HCT116 (cell line): ENCODE measurements at regions not wholly inside any gene's neighbourhood (a gene's known extent, or its start where the extent isn't known, plus 50 kb on each side); places are given as distances from the start of the nearest gene placed in this dataset.

Experiments
- CEBPB ChIP-seq: IDR thresholded peaks from 2 replicates; pipeline ENCODE4 v1.6.1; 2012; ENCODE audit warnings: low read depth
- CTCF ChIP-seq, 3 experiments: fragments of 200-600 bp in 1 of 3; sonication (generic) in 1 of 3; IDR thresholded peaks in 2 of 3; conservative IDR thresholded peaks in 1 of 3; 2 replicates each; pipeline ENCODE4 v1.5.1; 2012 to 2017; ENCODE audit warnings: low read depth in 2 of 3, low read length in 2 of 3, antibody characterized with exemption in 1 of 3, borderline replicate concordance in 1 of 3, control low read depth in 1 of 3, mild to moderate bottlenecking in 1 of 3, mixed read lengths in 1 of 3, mixed run types in 1 of 3, moderate library complexity in 1 of 3; ENCODE audit not compliant: insufficient read depth in 1 of 3
- EZH2 ChIP-seq: fragments of 200-600 bp; sonication (generic); IDR thresholded peaks from 2 replicates; pipeline ENCODE4 v1.6.1; 2017; ENCODE audit warnings: antibody characterized with exemption, mixed run types
- POLR2A ChIP-seq: IDR thresholded peaks from 2 replicates; pipeline ENCODE4 v1.7.0; 2011; ENCODE audit warnings: borderline replicate concordance; ENCODE audit not compliant: insufficient read depth, insufficient read length; ENCODE audit errors: extremely low read depth
- POLR2AphosphoS5 ChIP-seq: IDR thresholded peaks from 2 replicates; pipeline ENCODE4 v1.6.1; 2011; ENCODE audit warnings: mild to moderate bottlenecking, low read depth, low read length, moderate library complexity
- ZNF274 ChIP-seq: fragments of 200-500 bp; sonication (Bioruptor generic); IDR thresholded peaks from 2 replicates; pipeline ENCODE4 v1.6.1; 2014; ENCODE audit warnings: mild to moderate bottlenecking, low read depth, low read length, inconsistent platforms
- TF ChIP-seq, protein P1 (sequence below): IDR thresholded peaks from 2 replicates; pipeline ENCODE4 v1.6.1; 2012; ENCODE audit warnings: low read depth

- TF ChIP-seq CTCF (IDR thresholded peaks at IDR 0.05 in 2 of 3, conservative IDR thresholded peaks at IDR 0.05 in 1 of 3; ENCODE audit: borderline replicate concordance in 1 of 3, insufficient read depth in 1 of 3, low read depth in 2 of 3, low read length in 2 of 3) (no peak), CEBPB (no peak), ZNF274 (no peak), POLR2AphosphoS5 (no peak), POLR2A (no peak), EZH2 (no peak)
- TF ChIP-seq, protein P1, sequence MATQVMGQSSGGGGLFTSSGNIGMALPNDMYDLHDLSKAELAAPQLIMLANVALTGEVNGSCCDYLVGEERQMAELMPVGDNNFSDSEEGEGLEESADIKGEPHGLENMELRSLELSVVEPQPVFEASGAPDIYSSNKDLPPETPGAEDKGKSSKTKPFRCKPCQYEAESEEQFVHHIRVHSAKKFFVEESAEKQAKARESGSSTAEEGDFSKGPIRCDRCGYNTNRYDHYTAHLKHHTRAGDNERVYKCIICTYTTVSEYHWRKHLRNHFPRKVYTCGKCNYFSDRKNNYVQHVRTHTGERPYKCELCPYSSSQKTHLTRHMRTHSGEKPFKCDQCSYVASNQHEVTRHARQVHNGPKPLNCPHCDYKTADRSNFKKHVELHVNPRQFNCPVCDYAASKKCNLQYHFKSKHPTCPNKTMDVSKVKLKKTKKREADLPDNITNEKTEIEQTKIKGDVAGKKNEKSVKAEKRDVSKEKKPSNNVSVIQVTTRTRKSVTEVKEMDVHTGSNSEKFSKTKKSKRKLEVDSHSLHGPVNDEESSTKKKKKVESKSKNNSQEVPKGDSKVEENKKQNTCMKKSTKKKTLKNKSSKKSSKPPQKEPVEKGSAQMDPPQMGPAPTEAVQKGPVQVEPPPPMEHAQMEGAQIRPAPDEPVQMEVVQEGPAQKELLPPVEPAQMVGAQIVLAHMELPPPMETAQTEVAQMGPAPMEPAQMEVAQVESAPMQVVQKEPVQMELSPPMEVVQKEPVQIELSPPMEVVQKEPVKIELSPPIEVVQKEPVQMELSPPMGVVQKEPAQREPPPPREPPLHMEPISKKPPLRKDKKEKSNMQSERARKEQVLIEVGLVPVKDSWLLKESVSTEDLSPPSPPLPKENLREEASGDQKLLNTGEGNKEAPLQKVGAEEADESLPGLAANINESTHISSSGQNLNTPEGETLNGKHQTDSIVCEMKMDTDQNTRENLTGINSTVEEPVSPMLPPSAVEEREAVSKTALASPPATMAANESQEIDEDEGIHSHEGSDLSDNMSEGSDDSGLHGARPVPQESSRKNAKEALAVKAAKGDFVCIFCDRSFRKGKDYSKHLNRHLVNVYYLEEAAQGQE = no peak
These were observed 110.3 kb upstream of the CHRM3 start for GRCh38 chr1:239276051-239276450.
